ENCODE measurements at regions not wholly inside any gene's neighbourhood (a gene's known extent, or its start where the extent isn't known, plus 50 kb on each side); places are given as distances from the start of the nearest gene placed in this dataset.

DNA sequence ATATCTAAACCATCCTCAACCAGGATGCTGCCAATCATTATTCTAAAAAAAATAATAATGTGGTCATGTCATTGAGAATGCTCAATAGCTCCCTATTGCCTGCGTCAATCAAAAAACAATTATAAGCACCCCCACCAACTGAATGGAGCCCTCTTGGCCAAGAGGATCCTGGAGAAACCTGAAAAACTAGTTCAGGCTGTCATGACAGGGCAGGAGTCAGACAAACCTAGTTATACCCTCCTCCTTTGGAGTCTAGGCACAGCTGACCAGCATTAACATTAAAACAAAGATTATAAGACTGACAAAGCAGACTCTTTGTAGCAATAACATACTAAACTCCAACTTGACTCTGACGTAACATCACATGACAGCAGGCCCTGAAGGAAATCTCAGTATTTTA is 119.2 kb upstream of the CCL2 start:
- Histone ChIP-seq H3F3A (ENCODE audit: insufficient read depth, low read length) (no peaks in the 10 kb centered on the region), H2AFZ (ENCODE audit: low read length) (no peak overlapping the region), H3K9me2 (replicated peaks; ENCODE audit: insufficient read depth, low read length) (no peaks in the 10 kb centered on the region), H3K36me3 (replicated peaks; ENCODE audit: insufficient read depth, low read length) (no peaks in the 10 kb centered on the region), H4K20me1 (ENCODE audit: insufficient read depth, low read length) (no peaks in the 10 kb centered on the region), H3K27me3 (replicated peaks; ENCODE audit: insufficient read depth, low read length) (no peaks in the 10 kb centered on the region), H3K4me1 (ENCODE audit: low read length) (no peaks in the 10 kb centered on the region), H3K4me3 (ENCODE audit: low read length) (no peak overlapping the region), H3K27ac (ENCODE audit: low read length) (no peak overlapping the region), H3K4me2 (ENCODE audit: low read depth, low read length) (no peak overlapping the region), H3K79me2 (ENCODE audit: low read length) (no peaks in the 10 kb centered on the region), H3K9me3 (replicated peaks; ENCODE audit: insufficient read depth, low read length) (no peaks in the 10 kb centered on the region), H3K9ac (ENCODE audit: low read length) (no peak overlapping the region)
- DNase-seq: no peak
- TF ChIP-seq EZH2phosphoT487 (IDR thresholded peaks at IDR 0.05; ENCODE audit: low read length): no peak
- no peak for TF ChIP-seq CTCF (IDR thresholded peaks at IDR 0.05; ENCODE audit: low read length)
- no peak for TF ChIP-seq EZH2 (optimal IDR thresholded peaks at IDR 0.05; ENCODE audit: low read depth, low read length)

GRCh38 chr17:34140006-34140405 is 115.1 kb upstream of the CCL2 start:
- DNase-seq: no peak
- no peak overlapping the region for H3K9ac ChIP-seq (ENCODE audit: low read length)
- no peak overlapping the region for H3K27ac ChIP-seq (ENCODE audit: low read length)
- H3K79me2 ChIP-seq (ENCODE audit: low read length): no peaks in the 10 kb centered on the region
- no peak overlapping the region for H3K4me3 ChIP-seq (ENCODE audit: low read length)
- no peaks in the 10 kb centered on the region for H3F3A ChIP-seq (ENCODE audit: insufficient read depth, low read length)
- H3K9me3 ChIP-seq (replicated peaks; ENCODE audit: insufficient read depth, low read length): no peaks in the 10 kb centered on the region
- no peaks in the 10 kb centered on the region for H3K4me1 ChIP-seq (ENCODE audit: low read length)
- H4K20me1 ChIP-seq (ENCODE audit: insufficient read depth, low read length): no peaks in the 10 kb centered on the region
- H3K27me3 ChIP-seq (replicated peaks; ENCODE audit: insufficient read depth, low read length): no peaks in the 10 kb centered on the region
- H2AFZ ChIP-seq (ENCODE audit: low read length): no peak overlapping the region
- H3K9me2 ChIP-seq (replicated peaks; ENCODE audit: insufficient read depth, low read length): no peaks in the 10 kb centered on the region
- no peaks in the 10 kb centered on the region for H3K36me3 ChIP-seq (replicated peaks; ENCODE audit: insufficient read depth, low read length)
- no peak overlapping the region for H3K4me2 ChIP-seq (ENCODE audit: low read depth, low read length)
- TF ChIP-seq EZH2 (optimal IDR thresholded peaks at IDR 0.05; ENCODE audit: low read depth, low read length): no peak
- TF ChIP-seq EZH2phosphoT487 (IDR thresholded peaks at IDR 0.05; ENCODE audit: low read length): no peak
- no peak for TF ChIP-seq CTCF (IDR thresholded peaks at IDR 0.05; ENCODE audit: low read length)

DNA sequence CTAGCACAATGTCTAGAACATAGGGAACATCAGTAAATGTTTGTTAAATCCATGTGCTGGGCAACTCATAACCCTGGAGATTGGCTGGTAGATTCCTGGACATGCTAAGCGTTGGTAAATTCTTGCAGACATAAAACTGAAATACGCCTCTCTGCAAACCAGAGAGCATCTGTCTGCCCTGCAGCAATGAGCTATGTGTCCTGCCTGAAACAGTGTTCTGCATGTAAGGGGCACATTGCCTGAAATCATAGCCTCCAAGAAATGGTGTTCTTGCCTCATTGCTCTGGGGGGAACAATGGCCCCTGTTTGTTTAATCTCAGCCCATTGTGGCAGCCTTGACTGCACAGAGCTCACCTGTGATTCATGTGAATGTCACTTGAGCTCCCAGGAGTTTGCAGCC is 113.5 kb upstream of the CCL2 start:
- DNase-seq: no peak
- Histone ChIP-seq H3K9me2 (replicated peaks; ENCODE audit: insufficient read depth, low read length) (no peaks in the 10 kb centered on the region), H3K27me3 (replicated peaks; ENCODE audit: insufficient read depth, low read length) (no peaks in the 10 kb centered on the region), H3K36me3 (replicated peaks; ENCODE audit: insufficient read depth, low read length) (no peaks in the 10 kb centered on the region), H3K4me3 (ENCODE audit: low read length) (no peak overlapping the region), H4K20me1 (ENCODE audit: insufficient read depth, low read length) (no peaks in the 10 kb centered on the region), H3K9me3 (replicated peaks; ENCODE audit: insufficient read depth, low read length) (no peaks in the 10 kb centered on the region), H3K4me1 (ENCODE audit: low read length) (no peaks in the 10 kb centered on the region), H3F3A (ENCODE audit: insufficient read depth, low read length) (no peaks in the 10 kb centered on the region), H2AFZ (ENCODE audit: low read length) (no peak overlapping the region), H3K9ac (ENCODE audit: low read length) (no peak overlapping the region), H3K4me2 (ENCODE audit: low read depth, low read length) (no peak overlapping the region), H3K79me2 (ENCODE audit: low read length) (no peaks in the 10 kb centered on the region), H3K27ac (ENCODE audit: low read length) (no peak overlapping the region)
- TF ChIP-seq EZH2phosphoT487 (IDR thresholded peaks at IDR 0.05; ENCODE audit: low read length): no peak
- TF ChIP-seq EZH2 (optimal IDR thresholded peaks at IDR 0.05; ENCODE audit: low read depth, low read length): no peak
- no peak for TF ChIP-seq CTCF (IDR thresholded peaks at IDR 0.05; ENCODE audit: low read length)

All from MM.1S (cell line).